ENCODE measurements at regions not wholly inside any gene's neighbourhood (a gene's known extent, or its start where the extent isn't known, plus 50 kb on each side); places are given as distances from the start of the nearest gene placed in this dataset.

DNA sequence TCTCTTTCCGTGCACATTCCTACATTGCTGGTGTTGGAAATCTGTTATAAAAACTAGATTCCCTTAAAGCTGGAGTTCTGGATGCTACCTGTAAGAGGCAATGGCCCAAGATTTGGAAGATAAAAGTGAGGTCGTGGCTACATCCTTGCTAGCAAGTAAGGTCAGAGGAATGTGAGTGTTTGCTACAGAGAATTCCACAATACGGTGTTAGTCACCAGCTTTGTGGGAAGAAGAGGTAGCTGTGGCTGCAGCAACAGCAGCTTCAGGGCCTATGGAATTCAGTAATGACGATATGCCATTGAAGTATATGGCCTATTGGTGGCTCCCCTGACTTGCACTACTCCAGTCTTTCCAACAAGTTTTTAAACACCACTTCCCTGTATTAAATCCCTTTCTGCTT is 227.7 kb upstream of the TMEM260 start:
- no peak for TF ChIP-seq JAZF1 (CRISPR knock-in tag; IDR thresholded peaks at IDR 0.05)
- TF ChIP-seq, protein P1, sequence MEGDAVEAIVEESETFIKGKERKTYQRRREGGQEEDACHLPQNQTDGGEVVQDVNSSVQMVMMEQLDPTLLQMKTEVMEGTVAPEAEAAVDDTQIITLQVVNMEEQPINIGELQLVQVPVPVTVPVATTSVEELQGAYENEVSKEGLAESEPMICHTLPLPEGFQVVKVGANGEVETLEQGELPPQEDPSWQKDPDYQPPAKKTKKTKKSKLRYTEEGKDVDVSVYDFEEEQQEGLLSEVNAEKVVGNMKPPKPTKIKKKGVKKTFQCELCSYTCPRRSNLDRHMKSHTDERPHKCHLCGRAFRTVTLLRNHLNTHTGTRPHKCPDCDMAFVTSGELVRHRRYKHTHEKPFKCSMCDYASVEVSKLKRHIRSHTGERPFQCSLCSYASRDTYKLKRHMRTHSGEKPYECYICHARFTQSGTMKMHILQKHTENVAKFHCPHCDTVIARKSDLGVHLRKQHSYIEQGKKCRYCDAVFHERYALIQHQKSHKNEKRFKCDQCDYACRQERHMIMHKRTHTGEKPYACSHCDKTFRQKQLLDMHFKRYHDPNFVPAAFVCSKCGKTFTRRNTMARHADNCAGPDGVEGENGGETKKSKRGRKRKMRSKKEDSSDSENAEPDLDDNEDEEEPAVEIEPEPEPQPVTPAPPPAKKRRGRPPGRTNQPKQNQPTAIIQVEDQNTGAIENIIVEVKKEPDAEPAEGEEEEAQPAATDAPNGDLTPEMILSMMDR (IDR thresholded peaks at IDR 0.05) = no peak
- no peak for TF ChIP-seq MYBL2 (CRISPR knock-in tag; IDR thresholded peaks at IDR 0.05)
- TF ChIP-seq, protein P2, sequence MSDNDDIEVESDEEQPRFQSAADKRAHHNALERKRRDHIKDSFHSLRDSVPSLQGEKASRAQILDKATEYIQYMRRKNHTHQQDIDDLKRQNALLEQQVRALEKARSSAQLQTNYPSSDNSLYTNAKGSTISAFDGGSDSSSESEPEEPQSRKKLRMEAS (CRISPR knock-in tag; IDR thresholded peaks at IDR 0.05) = no peak
- TF ChIP-seq, protein P3, sequence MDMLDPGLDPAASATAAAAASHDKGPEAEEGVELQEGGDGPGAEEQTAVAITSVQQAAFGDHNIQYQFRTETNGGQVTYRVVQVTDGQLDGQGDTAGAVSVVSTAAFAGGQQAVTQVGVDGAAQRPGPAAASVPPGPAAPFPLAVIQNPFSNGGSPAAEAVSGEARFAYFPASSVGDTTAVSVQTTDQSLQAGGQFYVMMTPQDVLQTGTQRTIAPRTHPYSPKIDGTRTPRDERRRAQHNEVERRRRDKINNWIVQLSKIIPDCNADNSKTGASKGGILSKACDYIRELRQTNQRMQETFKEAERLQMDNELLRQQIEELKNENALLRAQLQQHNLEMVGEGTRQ (CRISPR knock-in tag; IDR thresholded peaks at IDR 0.05) = no peak
- TF ChIP-seq, protein P4, sequence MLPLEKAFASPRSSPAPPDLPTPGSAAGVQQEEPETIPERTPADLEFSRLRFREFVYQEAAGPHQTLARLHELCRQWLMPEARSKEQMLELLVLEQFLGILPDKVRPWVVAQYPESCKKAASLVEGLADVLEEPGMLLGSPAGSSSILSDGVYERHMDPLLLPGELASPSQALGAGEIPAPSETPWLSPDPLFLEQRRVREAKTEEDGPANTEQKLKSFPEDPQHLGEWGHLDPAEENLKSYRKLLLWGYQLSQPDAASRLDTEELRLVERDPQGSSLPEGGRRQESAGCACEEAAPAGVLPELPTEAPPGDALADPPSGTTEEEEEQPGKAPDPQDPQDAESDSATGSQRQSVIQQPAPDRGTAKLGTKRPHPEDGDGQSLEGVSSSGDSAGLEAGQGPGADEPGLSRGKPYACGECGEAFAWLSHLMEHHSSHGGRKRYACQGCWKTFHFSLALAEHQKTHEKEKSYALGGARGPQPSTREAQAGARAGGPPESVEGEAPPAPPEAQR (CRISPR knock-in tag; IDR thresholded peaks at IDR 0.05) = no peak
- TF ChIP-seq NFYB (CRISPR knock-in tag; conservative IDR thresholded peaks at IDR 0.05; ENCODE audit: low read depth) = no peak
- TF ChIP-seq CREB1 (CRISPR knock-in tag; IDR thresholded peaks at IDR 0.05) = no peak
- no peak for TF ChIP-seq ELF4 (CRISPR knock-in tag; IDR thresholded peaks at IDR 0.05; ENCODE audit: low read depth)
- no peak for TF ChIP-seq NR2C2 (CRISPR knock-in tag; IDR thresholded peaks at IDR 0.05)
- no peak for TF ChIP-seq TCF7 (CRISPR knock-in tag; IDR thresholded peaks at IDR 0.05; ENCODE audit: low read depth)
- TF ChIP-seq ATF2 (CRISPR knock-in tag; IDR thresholded peaks at IDR 0.05; ENCODE audit: borderline replicate concordance, low read depth) = no peak

All from WTC11 (cell line).